Activated CD8-positive, alpha-beta T cell treated with anti-CD3 and anti-CD28 coated beads for 36 hours (primary cell): ENCODE measurements at regions not wholly inside any gene's neighbourhood (a gene's known extent, or its start where the extent isn't known, plus 50 kb on each side); places are given as distances from the start of the nearest gene placed in this dataset.

Source experiments
- ATAC-seq: fragments of 200-7000 bp; cut with Tn5 transposase; one replicate; pipeline ENCODE4 v1.10.0; 2021; ENCODE audit warnings: mild to moderate bottlenecking, moderate library complexity
- CTCF ChIA-PET: fragments of 350-600 bp; sonication (Branson Sonifier 250); formaldehyde crosslinking; loops from one replicate; lab custom pipeline; 2021; ENCODE audit warnings: antibody characterized with exemption; lab: Charles Lee
- POLR2A ChIA-PET: fragments of 350-600 bp; sonication (Branson Sonifier 250); formaldehyde crosslinking; loops from one replicate; lab custom pipeline; 2021; ENCODE audit warnings: antibody characterized with exemption; lab: Charles Lee
- DNase-seq: peaks from one replicate; pipeline ENCODE4 v3.0.0-alpha.2; 2020
- H3K27ac Mint-ChIP-seq: one replicate; pipeline ENCODE4 v1.8.0; 2021; ENCODE audit warnings: mild to moderate bottlenecking, mixed read lengths
- H3K27me3 Mint-ChIP-seq: one replicate; pipeline ENCODE4 v1.8.0; 2021; ENCODE audit warnings: mixed read lengths
- H3K36me3 Mint-ChIP-seq: one replicate; pipeline ENCODE4 v1.8.0; 2021; ENCODE audit warnings: low read depth, mixed read lengths
- H3K4me1 Mint-ChIP-seq: one replicate; pipeline ENCODE4 v1.8.0; 2021; ENCODE audit warnings: low read depth, mixed read lengths
- H3K4me3 Mint-ChIP-seq: one replicate; pipeline ENCODE4 v1.8.0; 2021; ENCODE audit warnings: mild to moderate bottlenecking, moderate library complexity, mixed read lengths
- H3K9me3 Mint-ChIP-seq: one replicate; pipeline ENCODE4 v1.8.0; 2021; ENCODE audit warnings: mixed read lengths
- intact Hi-C: fragments of 100-400 bp; cut with micrococcal nuclease; formaldehyde crosslinking; loops from one replicate; pipeline ENCODE4 v1.10.0; 2022
- TF ChIP-seq, protein P1 (sequence below): fragments of 200-600 bp; IDR thresholded peaks from one replicate; pipeline ENCODE4 v1.8.0; 2022; ENCODE audit warnings: antibody characterized with exemption, mild to moderate bottlenecking

DNA sequence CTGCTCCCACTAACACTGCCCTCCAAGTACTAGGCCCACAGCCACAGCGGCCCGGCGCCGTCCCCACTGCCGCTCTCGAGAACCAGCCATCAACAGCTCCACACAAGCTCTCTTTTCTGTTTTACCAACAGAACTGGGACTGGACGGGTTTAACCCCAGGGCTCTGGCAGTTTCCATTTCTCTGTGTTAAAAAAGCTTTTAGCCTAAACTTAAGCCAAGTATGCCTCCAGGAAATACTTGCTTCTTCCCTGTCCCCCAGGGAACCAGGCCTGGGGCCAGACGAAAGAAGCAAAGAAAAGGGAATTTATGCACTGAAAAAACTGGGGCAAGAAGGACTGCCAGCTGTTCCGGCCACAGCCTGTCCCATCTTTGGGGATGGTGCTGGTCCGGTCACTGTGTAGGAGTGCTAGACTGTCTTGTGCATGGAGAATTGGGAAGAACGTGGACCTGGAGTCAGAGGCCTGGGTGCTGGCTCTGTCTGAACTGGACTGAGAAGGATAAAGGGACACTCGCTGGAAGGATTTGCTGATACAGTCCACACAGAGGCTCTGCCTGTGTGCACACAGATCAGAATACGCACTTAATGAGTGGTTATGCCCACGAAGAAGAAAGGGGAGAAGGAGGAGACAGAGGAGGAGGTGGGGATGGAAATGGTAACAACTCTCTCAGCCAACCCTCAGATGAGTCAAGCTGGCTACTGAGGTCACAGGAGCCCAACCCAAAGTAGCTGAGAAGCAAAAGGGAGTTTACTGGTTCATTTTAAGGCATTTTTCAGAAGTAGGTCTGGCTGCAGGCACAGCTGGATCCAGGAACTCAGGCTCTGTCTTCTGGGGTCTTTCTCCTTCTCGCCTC lies 254.4 kb upstream of the PMEPA1 start:
- POLR2A ChIA-PET, result no interaction called here
- no peak for ATAC-seq

DNA sequence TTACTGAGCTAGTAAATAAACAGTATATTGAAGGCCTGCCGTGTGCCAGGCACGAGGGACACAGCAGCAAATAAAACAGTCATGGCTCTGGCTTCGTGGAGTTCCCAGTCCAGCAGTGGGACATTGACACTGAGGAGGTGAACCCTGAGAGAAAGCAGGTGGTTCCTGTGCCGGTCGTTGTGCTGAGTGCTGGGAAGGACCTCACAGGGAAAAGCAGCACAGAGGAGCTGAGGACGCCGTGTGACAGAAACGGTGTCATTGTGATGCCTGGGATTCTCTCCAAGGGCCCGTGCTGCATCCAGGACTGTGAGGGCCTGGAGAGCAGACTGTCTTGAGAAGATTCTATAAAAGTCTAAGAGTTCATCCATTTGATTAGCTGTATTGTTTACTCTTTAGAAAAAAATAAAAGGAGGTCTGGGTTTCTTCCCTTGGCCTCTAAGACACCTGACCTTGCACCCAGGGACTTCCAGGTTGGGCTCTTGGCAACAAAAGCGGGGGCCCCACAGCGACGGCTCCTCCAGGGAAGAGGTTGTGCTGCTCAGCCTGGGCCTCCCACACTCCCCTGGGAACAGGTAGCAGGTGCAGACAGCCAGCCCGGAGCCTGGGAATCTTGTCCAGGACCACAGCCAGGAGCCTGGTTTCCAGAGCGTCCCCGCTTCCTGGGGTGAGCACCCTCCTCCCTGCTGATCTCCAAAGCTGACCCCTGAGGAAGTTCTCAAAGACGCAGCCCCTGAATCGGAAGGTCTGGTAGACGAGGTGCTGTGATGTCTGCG lies 251.2 kb upstream of the PMEPA1 start:
- intact Hi-C loops, result no loop called here
- no peak overlapping the region for H3K27ac Mint-ChIP-seq
- ATAC-seq (no peak), DNase-seq (no peak)
- no peaks in the 10 kb centered on the region for H3K27me3 Mint-ChIP-seq
- TF ChIP-seq, protein P1, sequence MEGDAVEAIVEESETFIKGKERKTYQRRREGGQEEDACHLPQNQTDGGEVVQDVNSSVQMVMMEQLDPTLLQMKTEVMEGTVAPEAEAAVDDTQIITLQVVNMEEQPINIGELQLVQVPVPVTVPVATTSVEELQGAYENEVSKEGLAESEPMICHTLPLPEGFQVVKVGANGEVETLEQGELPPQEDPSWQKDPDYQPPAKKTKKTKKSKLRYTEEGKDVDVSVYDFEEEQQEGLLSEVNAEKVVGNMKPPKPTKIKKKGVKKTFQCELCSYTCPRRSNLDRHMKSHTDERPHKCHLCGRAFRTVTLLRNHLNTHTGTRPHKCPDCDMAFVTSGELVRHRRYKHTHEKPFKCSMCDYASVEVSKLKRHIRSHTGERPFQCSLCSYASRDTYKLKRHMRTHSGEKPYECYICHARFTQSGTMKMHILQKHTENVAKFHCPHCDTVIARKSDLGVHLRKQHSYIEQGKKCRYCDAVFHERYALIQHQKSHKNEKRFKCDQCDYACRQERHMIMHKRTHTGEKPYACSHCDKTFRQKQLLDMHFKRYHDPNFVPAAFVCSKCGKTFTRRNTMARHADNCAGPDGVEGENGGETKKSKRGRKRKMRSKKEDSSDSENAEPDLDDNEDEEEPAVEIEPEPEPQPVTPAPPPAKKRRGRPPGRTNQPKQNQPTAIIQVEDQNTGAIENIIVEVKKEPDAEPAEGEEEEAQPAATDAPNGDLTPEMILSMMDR, result no peak
- no peaks in the 10 kb centered on the region for H3K4me1 Mint-ChIP-seq
- ChIA-PET CTCF (no interaction called here), POLR2A (no interaction called here)
- H3K36me3 Mint-ChIP-seq, result no peaks in the 10 kb centered on the region
- H3K4me3 Mint-ChIP-seq, result no peak overlapping the region
- no peaks in the 10 kb centered on the region for H3K9me3 Mint-ChIP-seq

More for the DNA sequence above, 254.4 kb upstream of the PMEPA1 start:
- Mint-ChIP-seq H3K36me3 (no peaks in the 10 kb centered on the region), H3K27ac (no peak overlapping the region), H3K4me3 (no peak overlapping the region), H3K27me3 (no peaks in the 10 kb centered on the region), H3K9me3 (no peaks in the 10 kb centered on the region), H3K4me1 (no peaks in the 10 kb centered on the region)
- no peak for DNase-seq
- intact Hi-C loops, result no loop called here
- TF ChIP-seq, protein P1, result no peak
- CTCF ChIA-PET, result interaction anchor here (0.7 kb wide), 1 partner anchor 284 kb away, joined by 3 read pairs; no protein-coding TSS in a partner anchor

DNA sequence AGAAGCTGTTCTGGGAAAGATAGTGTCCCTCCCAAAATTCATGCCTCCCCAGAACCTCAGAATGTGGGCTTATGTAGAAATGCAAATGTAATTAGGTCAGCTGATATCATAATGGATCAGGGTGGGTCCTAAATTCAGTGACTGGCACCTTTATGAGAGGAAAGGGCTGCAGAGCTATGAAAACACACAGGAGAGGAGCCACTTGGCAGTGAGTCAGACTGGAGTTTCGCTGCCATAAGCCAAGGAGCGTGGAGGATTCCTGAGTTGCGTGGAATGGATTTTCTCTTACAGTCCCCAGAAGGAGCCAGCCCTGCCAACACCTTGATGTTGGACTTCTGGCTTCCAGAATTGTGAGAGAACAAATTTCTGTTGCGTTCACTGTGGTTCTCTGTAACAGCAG lies 249.8 kb upstream of the PMEPA1 start:
- no peak for DNase-seq
- Mint-ChIP-seq H3K4me3 (no peak overlapping the region), H3K9me3 (no peaks in the 10 kb centered on the region), H3K27me3 (no peaks in the 10 kb centered on the region), H3K27ac (no peak overlapping the region), H3K4me1 (no peaks in the 10 kb centered on the region), H3K36me3 (no peaks in the 10 kb centered on the region)
- intact Hi-C loops, result no loop called here
- POLR2A ChIA-PET, result no interaction called here
- TF ChIP-seq, protein P1, result no peak
- no peak for ATAC-seq
- CTCF ChIA-PET, result no interaction called here

DNA sequence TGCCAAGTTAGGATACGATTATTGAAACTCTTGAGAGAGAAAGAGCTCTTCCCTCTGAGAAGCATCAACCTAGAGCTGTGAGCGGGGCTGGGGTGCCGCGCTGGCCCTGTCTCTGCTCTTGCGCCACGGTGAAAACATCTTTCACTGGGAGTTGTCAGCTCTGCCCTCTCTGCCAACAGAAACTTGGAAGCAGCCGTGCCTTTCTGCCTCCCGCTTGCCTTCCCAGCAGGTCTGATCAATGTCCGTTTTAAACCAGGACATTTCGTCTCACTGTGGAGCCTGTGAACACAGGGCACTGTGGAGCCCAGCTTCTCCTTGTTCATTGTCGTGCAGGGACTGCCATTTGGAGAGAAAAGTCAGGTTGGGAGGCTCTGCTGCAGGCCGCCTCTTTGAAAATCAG lies 249.2 kb upstream of the PMEPA1 start:
- ATAC-seq, result no peak
- no peaks in the 10 kb centered on the region for H3K9me3 Mint-ChIP-seq
- H3K27ac Mint-ChIP-seq, result no peak overlapping the region
- DNase-seq, result no peak
- POLR2A ChIA-PET, result no interaction called here
- intact Hi-C loops, result no loop called here
- TF ChIP-seq, protein P1, result no peak
- CTCF ChIA-PET, result no interaction called here
- no peaks in the 10 kb centered on the region for H3K36me3 Mint-ChIP-seq
- H3K27me3 Mint-ChIP-seq, result no peaks in the 10 kb centered on the region
- no peak overlapping the region for H3K4me3 Mint-ChIP-seq
- H3K4me1 Mint-ChIP-seq, result no peaks in the 10 kb centered on the region

DNA sequence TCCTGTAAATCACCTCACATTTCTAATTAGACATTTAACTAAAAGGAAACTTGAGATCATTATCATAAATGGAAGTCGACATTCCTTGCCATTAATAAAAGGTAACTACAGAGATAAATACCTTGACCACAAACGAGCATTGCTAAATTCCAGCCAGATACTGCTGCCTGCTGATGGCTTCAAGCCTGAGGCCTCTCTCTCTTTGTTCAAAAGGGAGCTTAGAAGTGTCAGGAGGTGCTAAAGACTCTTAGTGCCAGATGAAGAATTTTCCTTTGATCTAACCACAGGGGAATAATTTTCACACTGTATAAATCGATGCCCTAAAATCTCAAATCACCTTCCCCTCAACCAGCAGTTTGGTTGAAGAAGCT lies 248.2 kb upstream of the PMEPA1 start:
- Mint-ChIP-seq H3K4me1 (no peaks in the 10 kb centered on the region), H3K9me3 (no peaks in the 10 kb centered on the region), H3K36me3 (no peaks in the 10 kb centered on the region), H3K27me3 (no peaks in the 10 kb centered on the region), H3K4me3 (no peak overlapping the region), H3K27ac (no peak overlapping the region)
- ChIA-PET POLR2A (no interaction called here), CTCF (interaction anchor here (1.5 kb wide), 1 partner anchor 129 kb away, joined by 3 read pairs; no protein-coding TSS in a partner anchor)
- TF ChIP-seq, protein P1, result no peak
- intact Hi-C loops, result no loop called here
- DNase-seq (no peak), ATAC-seq (no peak)
